ENCODE measurements at regions not wholly inside any gene's neighbourhood (a gene's known extent, or its start where the extent isn't known, plus 50 kb on each side); places are given as distances from the start of the nearest gene placed in this dataset.
A peak's percentile ranks its signal among the peaks of the same experiment; 100 is the strongest.

GRCh38 chr2:42962508-42962953 is 170.1 kb upstream of the HAAO start (continued):
- TF ChIP-seq CTCF (IDR thresholded peaks at IDR 0.05; ENCODE audit: low read depth, low read length, missing input control): no peak

- no peak overlapping the region for H3K4me3 ChIP-seq (ENCODE audit: low read depth in 1 of 3, low read length in 3 of 3)
- peaks cover 26 to 55% (median 44%) of the 10 kb centered on the region in 4 donors for H3K4me1 ChIP-seq (ENCODE audit: control insufficient read depth in 4 of 4, insufficient read depth in 4 of 4, low read length in 3 of 4)
- no peak overlapping the region for H3K27ac ChIP-seq (ENCODE audit: low read depth in 1 of 2, low read length in 2 of 2)
- H3K9ac ChIP-seq (ENCODE audit: low read depth in 1 of 2, low read length in 2 of 2): no peak overlapping the region
- no peak for DNase-seq (ENCODE audit: low spot score)
- no peak for TF ChIP-seq MAX (IDR thresholded peaks at IDR 0.05)
- TF ChIP-seq NR2F2 (IDR thresholded peaks at IDR 0.05): no peak
- TF ChIP-seq RAD21 (IDR thresholded peaks at IDR 0.05): no peak
- TF ChIP-seq YY1 (IDR thresholded peaks at IDR 0.05): no peak
- TF ChIP-seq HNF4G (IDR thresholded peaks at IDR 0.05): no peak
- 76% methylated on average over 7 of the region's 7 CpGs for WGBS
- H3K9me3 ChIP-seq (ENCODE audit: control insufficient read depth in 4 of 4, low read length in 3 of 4): no peaks in the 10 kb centered on the region
- H3K27me3 ChIP-seq (ENCODE audit: control insufficient read depth in 4 of 4, insufficient read depth in 4 of 4, low read length in 3 of 4): no peaks in the 10 kb centered on the region
- no peaks in the 10 kb centered on the region for H3K36me3 ChIP-seq (ENCODE audit: control insufficient read depth in 4 of 4, insufficient read depth in 3 of 4, low read depth in 1 of 4, low read length in 3 of 4)
Observed at GRCh38 chr2:42961961-42962360, 169.6 kb upstream of the HAAO start.

- Histone ChIP-seq H3K9ac (ENCODE audit: low read depth in 1 of 2, low read length in 2 of 2) (no peak overlapping the region), H3K27ac (ENCODE audit: low read depth in 1 of 2, low read length in 2 of 2) (peak overlapping the region in 1 of 2 donors; percentile 75), H3K9me3 (ENCODE audit: control insufficient read depth in 4 of 4, low read length in 3 of 4) (no peaks in the 10 kb centered on the region), H3K4me1 (ENCODE audit: control insufficient read depth in 4 of 4, insufficient read depth in 4 of 4, low read length in 3 of 4) (peaks cover 29 to 58% (median 49%) of the 10 kb centered on the region in 4 donors), H3K4me3 (ENCODE audit: low read depth in 1 of 3, low read length in 3 of 3) (no peak overlapping the region), H3K27me3 (ENCODE audit: control insufficient read depth in 4 of 4, insufficient read depth in 4 of 4, low read length in 3 of 4) (no peaks in the 10 kb centered on the region), H3K36me3 (ENCODE audit: control insufficient read depth in 4 of 4, insufficient read depth in 3 of 4, low read depth in 1 of 4, low read length in 3 of 4) (no peaks in the 10 kb centered on the region)
- no peak for DNase-seq (ENCODE audit: low spot score)
- peak; percentile 81 for TF ChIP-seq NR2F2 (IDR thresholded peaks at IDR 0.05)
- no peak for TF ChIP-seq EGR1 (IDR thresholded peaks at IDR 0.05; ENCODE audit: low read depth in 2 of 2)
- no peak for TF ChIP-seq RAD21 (IDR thresholded peaks at IDR 0.05)
- TF ChIP-seq REST (IDR thresholded peaks at IDR 0.05): no peak
- 46% methylated on average over 15 of the region's 15 CpGs for WGBS
Observed at GRCh38 chr2:42961385-42961811, 169.0 kb upstream of the HAAO start.

- Histone ChIP-seq H3K9ac (ENCODE audit: low read depth in 1 of 2, low read length in 2 of 2) (peak overlapping the region in 1 of 2 donors; percentile 15), H3K27me3 (ENCODE audit: control insufficient read depth in 4 of 4, insufficient read depth in 4 of 4, low read length in 3 of 4) (no peaks in the 10 kb centered on the region), H3K27ac (ENCODE audit: low read depth in 1 of 2, low read length in 2 of 2) (peak overlapping the region; percentile 71 to 75), H3K9me3 (ENCODE audit: control insufficient read depth in 4 of 4, low read length in 3 of 4) (no peaks in the 10 kb centered on the region), H3K4me3 (ENCODE audit: low read depth in 1 of 3, low read length in 3 of 3) (no peak overlapping the region), H3K4me1 (ENCODE audit: control insufficient read depth in 4 of 4, insufficient read depth in 4 of 4, low read length in 3 of 4) (peaks cover 32 to 62% (median 51%) of the 10 kb centered on the region in 4 donors), H3K36me3 (ENCODE audit: control insufficient read depth in 4 of 4, insufficient read depth in 3 of 4, low read depth in 1 of 4, low read length in 3 of 4) (no peaks in the 10 kb centered on the region)
- WGBS: 83% methylated on average over 6 of the region's 6 CpGs
- DNase-seq (ENCODE audit: low spot score): no peak
- TF ChIP-seq NR2F2 (IDR thresholded peaks at IDR 0.05) (no peak), HNF4G (IDR thresholded peaks at IDR 0.05) (no peak), GABPA (IDR thresholded peaks at IDR 0.05 in 1 of 2, conservative IDR thresholded peaks at IDR 0.05 in 1 of 2) (no peak), MAX (IDR thresholded peaks at IDR 0.05) (no peak), FOXA1 (IDR thresholded peaks at IDR 0.05) (no peak), TAF1 (conservative IDR thresholded peaks at IDR 0.05) (no peak), SP1 (IDR thresholded peaks at IDR 0.05) (no peak), FOXA2 (IDR thresholded peaks at IDR 0.05) (no peak), ZBTB33 (IDR thresholded peaks at IDR 0.05) (no peak), RAD21 (IDR thresholded peaks at IDR 0.05) (no peak), YY1 (IDR thresholded peaks at IDR 0.05) (no peak), JUND (IDR thresholded peaks at IDR 0.05) (no peak), ATF3 (IDR thresholded peaks at IDR 0.05) (no peak), HNF4A (conservative IDR thresholded peaks at IDR 0.05) (no peak), EGR1 (IDR thresholded peaks at IDR 0.05; ENCODE audit: low read depth in 2 of 2) (no peak), RXRA (IDR thresholded peaks at IDR 0.05) (no peak)
Observed at GRCh38 chr2:42960842-42961180, 168.4 kb upstream of the HAAO start.

All from liver (tissue), 8 donors.